Breast epithelium (tissue), 3 donors: ENCODE measurements at regions not wholly inside any gene's neighbourhood (a gene's known extent, or its start where the extent isn't known, plus 50 kb on each side); places are given as distances from the start of the nearest gene placed in this dataset.

Source experiments
- POLR2A ChIP-seq: fragments of 450-650 bp; IDR thresholded peaks from one replicate; pipeline ENCODE4 v1.6.1; 2016; ENCODE audit warnings: antibody characterized with exemption, mild to moderate bottlenecking, moderate library complexity
- TF ChIP-seq, protein P1 (sequence below), 3 donors: fragments of 450-650 bp; IDR thresholded peaks; one replicate each; pipeline ENCODE4 v1.5.1; 2016 to 2017; ENCODE audit warnings: antibody characterized with exemption in 3 of 3, mild to moderate bottlenecking in 3 of 3, moderate library complexity in 3 of 3

DNA sequence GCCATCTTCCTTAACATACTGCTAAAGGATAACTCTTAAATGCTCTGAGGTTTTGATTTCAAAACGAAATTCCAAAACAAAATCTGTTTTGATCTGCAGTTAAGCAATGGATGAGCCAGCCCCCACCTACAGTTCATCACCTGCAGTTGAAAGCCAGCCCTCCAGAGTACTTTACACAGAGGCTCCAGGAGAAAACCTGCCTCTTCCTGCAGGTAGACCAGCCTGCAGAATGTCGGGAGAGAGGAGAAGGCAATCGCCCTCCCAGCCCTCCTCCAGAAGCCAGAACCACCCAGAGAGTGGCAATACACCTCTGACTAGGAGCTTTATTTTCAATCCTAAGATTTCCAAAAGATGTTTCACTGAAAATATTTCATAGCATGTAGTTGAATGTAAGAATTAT lies 798.1 kb downstream of the GATA3 start:
- TF ChIP-seq, protein P1, sequence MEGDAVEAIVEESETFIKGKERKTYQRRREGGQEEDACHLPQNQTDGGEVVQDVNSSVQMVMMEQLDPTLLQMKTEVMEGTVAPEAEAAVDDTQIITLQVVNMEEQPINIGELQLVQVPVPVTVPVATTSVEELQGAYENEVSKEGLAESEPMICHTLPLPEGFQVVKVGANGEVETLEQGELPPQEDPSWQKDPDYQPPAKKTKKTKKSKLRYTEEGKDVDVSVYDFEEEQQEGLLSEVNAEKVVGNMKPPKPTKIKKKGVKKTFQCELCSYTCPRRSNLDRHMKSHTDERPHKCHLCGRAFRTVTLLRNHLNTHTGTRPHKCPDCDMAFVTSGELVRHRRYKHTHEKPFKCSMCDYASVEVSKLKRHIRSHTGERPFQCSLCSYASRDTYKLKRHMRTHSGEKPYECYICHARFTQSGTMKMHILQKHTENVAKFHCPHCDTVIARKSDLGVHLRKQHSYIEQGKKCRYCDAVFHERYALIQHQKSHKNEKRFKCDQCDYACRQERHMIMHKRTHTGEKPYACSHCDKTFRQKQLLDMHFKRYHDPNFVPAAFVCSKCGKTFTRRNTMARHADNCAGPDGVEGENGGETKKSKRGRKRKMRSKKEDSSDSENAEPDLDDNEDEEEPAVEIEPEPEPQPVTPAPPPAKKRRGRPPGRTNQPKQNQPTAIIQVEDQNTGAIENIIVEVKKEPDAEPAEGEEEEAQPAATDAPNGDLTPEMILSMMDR (IDR thresholded peaks at IDR 0.05): no peak
- no peak for TF ChIP-seq POLR2A
